GM18951 (cell line): ENCODE measurements at regions not wholly inside any gene's neighbourhood (a gene's known extent, or its start where the extent isn't known, plus 50 kb on each side); places are given as distances from the start of the nearest gene placed in this dataset.
"Not testable (repeated sequence)": the region's sequence is repeated elsewhere in the genome, so short reads cannot be mapped to it uniquely, and the experiment has no call there.

Experiments
- POLR2A ChIP-seq: IDR thresholded peaks from 4 replicates; pipeline ENCODE4 v1.6.1; 2011; ENCODE audit warnings: mild to moderate bottlenecking; ENCODE audit not compliant: insufficient read length, insufficient read depth; ENCODE audit errors: extremely low read depth
- in situ Hi-C: fragments of 300-500 bp; cut with MboI; formaldehyde crosslinking; loops from one replicate; pipeline ENCODE4 v1.12.0; 2022; ENCODE audit warnings: low sequenced_read_pairs, mixed read lengths, inconsistent platforms; ENCODE audit not compliant: unreplicated experiment

- in situ Hi-C loops: no loop called here
- no peak for TF ChIP-seq POLR2A
Observed at GRCh38 chr13:59300355-59301173, 863.2 kb downstream of the DIAPH3 start.

GRCh38 chr13:59301174-59301567, 862.6 kb downstream of the DIAPH3 start:
- in situ Hi-C loops: no loop called here
- TF ChIP-seq POLR2A: no peak

GRCh38 chr13:59303433-59303832, 860.3 kb downstream of the DIAPH3 start:
- in situ Hi-C loops: no loop called here
- no peak for TF ChIP-seq POLR2A

GRCh38 chr13:59304596-59304995, 859.1 kb downstream of the DIAPH3 start:
- in situ Hi-C loops: no loop called here
- no peak for TF ChIP-seq POLR2A

GRCh38 chr13:59305896-59306295, 857.8 kb downstream of the DIAPH3 start:
- TF ChIP-seq POLR2A: no peak
- in situ Hi-C loops: no loop called here

GRCh38 chr13:59312776-59313175, 851.0 kb downstream of the DIAPH3 start:
- in situ Hi-C loops: no loop called here
- TF ChIP-seq POLR2A: no peak

GRCh38 chr13:59318320-59318930, 845.3 kb downstream of the DIAPH3 start:
- no peak for TF ChIP-seq POLR2A
- in situ Hi-C loops: no loop called here

GRCh38 chr13:59319276-59319675, 844.5 kb downstream of the DIAPH3 start:
- in situ Hi-C loops: no loop called here
- no peak for TF ChIP-seq POLR2A

GRCh38 chr13:59320021-59320420, 843.7 kb downstream of the DIAPH3 start:
- TF ChIP-seq POLR2A: no peak
- in situ Hi-C loops: no loop called here

GRCh38 chr13:59324401-59324800, 839.3 kb downstream of the DIAPH3 start:
- in situ Hi-C loops: not testable (repeated sequence)

GRCh38 chr13:59326717-59327116, 837.0 kb downstream of the DIAPH3 start:
- in situ Hi-C loops: no loop called here
- no peak for TF ChIP-seq POLR2A

GRCh38 chr13:59330764-59331163, 833.0 kb downstream of the DIAPH3 start:
- in situ Hi-C loops: no loop called here

GRCh38 chr13:59332966-59333365, 830.8 kb downstream of the DIAPH3 start:
- no peak for TF ChIP-seq POLR2A
- in situ Hi-C loops: no loop called here

More at GRCh38 chr13:59330764-59331163, 833.0 kb downstream of the DIAPH3 start:
- no peak for TF ChIP-seq POLR2A

GRCh38 chr13:59337070-59337469, 826.7 kb downstream of the DIAPH3 start:
- in situ Hi-C loops: no loop called here
- no peak for TF ChIP-seq POLR2A
